22Rv1 (cell line): ENCODE measurements at regions not wholly inside any gene's neighbourhood (a gene's known extent, or its start where the extent isn't known, plus 50 kb on each side); places are given as distances from the start of the nearest gene placed in this dataset.

Experiments
- ZFX ChIP-seq: fragments of 450-650 bp; IDR thresholded peaks from 2 replicates; pipeline ENCODE4 v1.6.1; 2017; ENCODE audit warnings: antibody characterized with exemption, borderline replicate concordance
- TF ChIP-seq, protein P1 (sequence below): fragments of 450-650 bp; IDR thresholded peaks from 2 replicates; pipeline ENCODE4 v1.5.1; 2017; ENCODE audit warnings: mild to moderate bottlenecking

DNA sequence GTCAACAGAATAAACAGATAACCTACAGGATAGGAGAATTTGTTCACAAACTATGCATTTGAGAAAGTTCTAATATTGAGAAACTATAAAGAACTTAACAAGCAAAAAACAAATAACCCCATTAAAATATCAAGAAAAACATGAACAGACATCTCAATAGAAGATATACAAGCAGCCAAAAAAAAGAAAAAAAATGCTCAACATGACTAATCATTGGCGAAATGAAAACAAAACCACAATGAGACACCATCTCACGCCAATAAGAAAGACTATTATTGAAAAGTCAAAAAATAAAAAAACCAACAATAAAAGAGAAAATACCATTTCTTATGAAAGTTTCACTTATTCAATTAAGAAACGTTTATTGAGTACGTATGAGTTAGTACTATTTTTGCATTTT, 800.5 kb downstream of the CBLN2 start:
- TF ChIP-seq, protein P1, sequence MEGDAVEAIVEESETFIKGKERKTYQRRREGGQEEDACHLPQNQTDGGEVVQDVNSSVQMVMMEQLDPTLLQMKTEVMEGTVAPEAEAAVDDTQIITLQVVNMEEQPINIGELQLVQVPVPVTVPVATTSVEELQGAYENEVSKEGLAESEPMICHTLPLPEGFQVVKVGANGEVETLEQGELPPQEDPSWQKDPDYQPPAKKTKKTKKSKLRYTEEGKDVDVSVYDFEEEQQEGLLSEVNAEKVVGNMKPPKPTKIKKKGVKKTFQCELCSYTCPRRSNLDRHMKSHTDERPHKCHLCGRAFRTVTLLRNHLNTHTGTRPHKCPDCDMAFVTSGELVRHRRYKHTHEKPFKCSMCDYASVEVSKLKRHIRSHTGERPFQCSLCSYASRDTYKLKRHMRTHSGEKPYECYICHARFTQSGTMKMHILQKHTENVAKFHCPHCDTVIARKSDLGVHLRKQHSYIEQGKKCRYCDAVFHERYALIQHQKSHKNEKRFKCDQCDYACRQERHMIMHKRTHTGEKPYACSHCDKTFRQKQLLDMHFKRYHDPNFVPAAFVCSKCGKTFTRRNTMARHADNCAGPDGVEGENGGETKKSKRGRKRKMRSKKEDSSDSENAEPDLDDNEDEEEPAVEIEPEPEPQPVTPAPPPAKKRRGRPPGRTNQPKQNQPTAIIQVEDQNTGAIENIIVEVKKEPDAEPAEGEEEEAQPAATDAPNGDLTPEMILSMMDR, result no peak
- TF ChIP-seq ZFX, result no peak
